A673 (cell line): ENCODE measurements at regions not wholly inside any gene's neighbourhood (a gene's known extent, or its start where the extent isn't known, plus 50 kb on each side); places are given as distances from the start of the nearest gene placed in this dataset.

ENCODE experiments used
- EZH2 ChIP-seq: fragments of 200-600 bp; sonication (generic); IDR thresholded peaks from 2 replicates; pipeline ENCODE4 v1.6.1; 2017; ENCODE audit warnings: borderline replicate concordance, low read depth, mild to moderate bottlenecking, mixed read lengths, antibody characterized with exemption, low read length; ENCODE audit not compliant: poor library complexity, severe bottlenecking
- TF ChIP-seq, protein P1 (sequence below): fragments of 300-800, 200-600 bp; sonication (generic); conservative IDR thresholded peaks from 2 replicates; pipeline ENCODE4 v1.5.1; 2017; ENCODE audit warnings: low read depth, mild to moderate bottlenecking, antibody characterized with exemption, low read length, moderate library complexity, mixed read lengths

DNA sequence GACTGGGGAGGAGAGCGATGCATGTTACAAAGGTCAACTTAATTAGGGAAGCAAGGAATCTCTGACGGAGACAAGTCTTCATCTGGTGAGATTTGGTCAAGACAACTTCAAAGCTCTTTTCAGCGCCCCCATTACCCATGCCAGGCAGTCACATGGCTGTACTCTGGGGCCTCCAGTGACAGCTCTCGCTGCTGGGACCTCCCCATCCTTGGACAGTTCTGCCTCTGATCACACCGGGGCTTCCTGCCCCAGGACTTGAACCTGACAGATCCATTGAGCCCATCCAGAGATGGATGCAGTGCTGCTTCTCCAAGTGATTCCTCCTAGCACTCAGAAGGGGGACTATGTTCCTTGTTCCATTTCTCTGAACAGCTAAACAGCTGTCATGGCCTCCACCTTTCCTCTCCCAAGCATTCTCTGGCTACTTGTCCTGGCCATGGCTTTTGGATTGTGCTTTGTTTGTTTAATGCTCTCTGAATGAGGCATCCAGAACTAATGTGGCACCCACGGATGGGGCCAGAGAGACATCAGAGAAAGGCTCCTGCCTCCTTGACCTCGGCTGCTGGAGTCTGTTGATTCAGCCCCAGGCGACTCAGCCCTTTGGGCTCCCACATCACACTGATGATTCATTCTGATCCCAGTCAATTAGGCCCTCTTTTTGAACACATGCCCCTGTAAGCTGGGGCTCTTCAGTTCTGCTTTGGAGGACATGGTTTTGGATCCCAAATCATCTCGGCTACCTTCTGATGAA lies 122.1 kb upstream of the ADAMTS16 start:
- TF ChIP-seq, protein P1, sequence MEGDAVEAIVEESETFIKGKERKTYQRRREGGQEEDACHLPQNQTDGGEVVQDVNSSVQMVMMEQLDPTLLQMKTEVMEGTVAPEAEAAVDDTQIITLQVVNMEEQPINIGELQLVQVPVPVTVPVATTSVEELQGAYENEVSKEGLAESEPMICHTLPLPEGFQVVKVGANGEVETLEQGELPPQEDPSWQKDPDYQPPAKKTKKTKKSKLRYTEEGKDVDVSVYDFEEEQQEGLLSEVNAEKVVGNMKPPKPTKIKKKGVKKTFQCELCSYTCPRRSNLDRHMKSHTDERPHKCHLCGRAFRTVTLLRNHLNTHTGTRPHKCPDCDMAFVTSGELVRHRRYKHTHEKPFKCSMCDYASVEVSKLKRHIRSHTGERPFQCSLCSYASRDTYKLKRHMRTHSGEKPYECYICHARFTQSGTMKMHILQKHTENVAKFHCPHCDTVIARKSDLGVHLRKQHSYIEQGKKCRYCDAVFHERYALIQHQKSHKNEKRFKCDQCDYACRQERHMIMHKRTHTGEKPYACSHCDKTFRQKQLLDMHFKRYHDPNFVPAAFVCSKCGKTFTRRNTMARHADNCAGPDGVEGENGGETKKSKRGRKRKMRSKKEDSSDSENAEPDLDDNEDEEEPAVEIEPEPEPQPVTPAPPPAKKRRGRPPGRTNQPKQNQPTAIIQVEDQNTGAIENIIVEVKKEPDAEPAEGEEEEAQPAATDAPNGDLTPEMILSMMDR = no peak
- TF ChIP-seq EZH2 = no peak
